GM19324 (cell line): ENCODE measurements at regions not wholly inside any gene's neighbourhood (a gene's known extent, or its start where the extent isn't known, plus 50 kb on each side); places are given as distances from the start of the nearest gene placed in this dataset.
A peak's percentile ranks its signal among the peaks of the same experiment; 100 is the strongest.
"Not testable (repeated sequence)": the region's sequence is repeated elsewhere in the genome, so short reads cannot be mapped to it uniquely, and the experiment has no call there.

Experiments
- ATAC-seq: cut with Tn5 transposase; IDR thresholded peaks from one replicate; pipeline ENCODE4 v1.9.1; 2021; ENCODE audit warnings: mild to moderate bottlenecking, moderate library complexity; ENCODE audit not compliant: unreplicated experiment, low FRiP score

DNA sequence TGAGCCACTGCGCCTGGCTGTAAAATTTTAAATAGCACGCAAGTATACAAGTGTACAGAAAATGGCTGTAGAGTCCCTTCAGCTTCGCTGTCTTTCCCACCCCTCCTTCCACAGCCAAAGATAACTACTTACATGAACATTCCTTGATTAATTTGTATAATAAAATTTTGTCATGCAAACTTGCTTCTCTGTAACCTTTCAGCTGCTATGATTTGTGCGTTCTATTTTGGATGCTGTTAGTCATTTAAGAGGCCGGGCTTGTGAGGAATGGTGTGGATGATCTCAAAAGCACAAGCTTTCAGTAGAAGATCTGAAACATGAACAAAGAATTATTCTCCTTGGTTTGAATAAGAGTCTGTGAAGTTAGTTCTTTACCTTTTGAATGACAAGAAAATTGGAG lies 115.0 kb upstream of the TLE1 start:
- ATAC-seq: no peak

DNA sequence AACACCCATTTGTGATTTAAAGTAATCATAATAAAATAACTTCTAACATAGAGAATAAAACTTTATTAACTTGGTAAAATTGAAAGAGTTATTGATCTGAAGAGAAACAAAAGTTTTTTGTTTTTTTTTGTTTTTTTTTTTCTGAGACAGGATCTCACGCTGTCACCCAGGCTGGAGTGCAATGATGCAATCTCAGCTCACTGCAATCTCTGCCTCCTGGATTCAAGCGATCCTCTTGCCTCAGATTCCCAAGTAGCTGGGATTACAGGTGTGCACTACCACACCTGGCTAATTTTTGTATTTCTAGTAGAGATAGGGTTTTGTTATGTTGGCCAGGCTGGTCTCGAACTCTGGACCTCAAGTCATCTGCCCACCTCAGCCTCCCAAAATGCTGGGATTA lies 116.5 kb upstream of the SPATA31D4 start:
- ATAC-seq: not testable (repeated sequence)

DNA sequence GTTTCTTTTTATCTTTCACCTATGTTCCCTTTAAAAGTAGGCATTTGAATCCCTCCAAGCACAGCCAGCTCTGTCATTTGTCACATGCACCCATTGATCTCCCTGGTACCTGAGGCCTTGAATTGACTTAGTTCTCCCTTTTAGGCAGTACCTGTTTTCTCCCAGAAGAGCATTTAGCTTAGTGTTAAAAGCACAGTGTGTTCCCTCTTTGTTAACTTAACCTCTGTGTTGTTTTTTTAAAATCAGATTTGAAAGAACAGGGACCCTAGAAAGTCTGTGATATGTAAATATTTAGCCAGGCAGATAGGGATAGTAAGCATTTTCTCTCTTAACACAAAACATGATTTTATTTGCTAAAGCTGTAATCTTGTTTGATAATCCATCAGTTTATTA lies 113.8 kb upstream of the SPATA31D4 start:
- no peak for ATAC-seq

DNA sequence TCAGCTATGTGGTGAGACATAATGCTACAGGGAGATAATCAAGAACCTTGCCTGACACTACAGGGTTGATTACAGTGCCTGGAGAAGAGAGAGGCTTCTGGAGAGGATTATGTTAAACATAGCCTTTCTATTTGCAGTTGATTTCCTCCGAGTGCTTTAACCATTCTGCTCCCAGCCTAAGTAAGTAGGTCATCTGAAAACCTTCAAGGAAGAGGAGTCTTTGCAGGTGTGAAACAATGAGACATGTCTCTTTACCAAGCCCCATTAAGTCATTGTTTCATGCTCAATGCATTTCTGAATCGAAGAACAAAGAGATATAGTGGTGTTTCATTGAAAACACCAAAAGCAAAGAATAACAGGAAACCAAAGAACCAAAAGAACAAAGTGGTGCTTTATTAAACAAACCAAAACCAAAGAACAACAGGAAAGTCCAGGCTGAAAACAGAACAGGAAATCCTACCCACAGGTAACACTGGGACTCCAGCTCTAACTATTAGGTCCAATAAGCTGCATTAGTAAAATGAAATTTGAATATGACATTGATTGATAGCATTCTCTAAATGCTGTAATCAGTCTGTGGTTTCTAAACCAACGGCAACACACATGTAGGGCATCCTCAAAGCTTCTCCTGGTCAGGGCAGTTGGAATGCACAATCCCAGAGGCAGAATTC lies 113.3 kb upstream of the SPATA31D4 start:
- peak; percentile 76 for ATAC-seq

DNA sequence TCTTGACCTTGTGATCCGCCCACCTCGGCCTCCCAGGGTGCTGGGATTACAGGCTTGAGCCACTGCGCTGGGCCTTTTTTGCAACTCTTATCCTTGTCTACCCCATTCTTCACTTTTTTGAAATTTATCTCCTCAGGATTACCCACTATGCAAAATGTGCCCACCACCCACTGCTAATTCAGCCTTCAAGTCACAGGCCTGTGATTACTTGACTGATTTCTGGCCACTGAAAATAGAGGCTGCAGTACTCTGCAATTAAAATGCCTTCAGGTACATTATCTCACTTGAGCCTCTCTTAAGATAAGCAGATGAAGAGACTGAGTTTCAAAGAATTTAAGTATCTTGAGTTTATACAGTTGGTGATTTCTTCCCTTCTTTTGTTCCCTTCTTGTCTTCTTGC lies 112.4 kb upstream of the SPATA31D4 start:
- no peak for ATAC-seq

DNA sequence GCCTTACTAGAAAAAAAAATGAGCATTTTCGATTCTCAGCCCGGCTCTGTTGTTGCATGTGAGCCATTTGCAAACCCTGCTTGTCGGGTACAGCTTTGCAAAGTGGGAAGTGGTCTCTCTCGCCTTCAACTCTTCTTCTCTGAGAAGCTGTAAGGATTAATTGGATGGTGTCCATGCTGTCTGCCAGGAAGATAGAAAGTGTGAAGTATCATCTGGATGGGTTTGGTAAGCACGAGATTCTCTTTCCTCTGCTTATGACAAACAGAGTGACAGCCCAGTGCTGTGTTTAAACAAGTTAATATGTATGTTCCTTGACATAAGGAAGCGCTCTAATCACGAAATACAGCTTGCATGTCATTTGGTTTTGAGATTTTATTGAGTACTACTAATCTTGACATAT lies 109.1 kb upstream of the SPATA31D4 start:
- ATAC-seq: no peak

DNA sequence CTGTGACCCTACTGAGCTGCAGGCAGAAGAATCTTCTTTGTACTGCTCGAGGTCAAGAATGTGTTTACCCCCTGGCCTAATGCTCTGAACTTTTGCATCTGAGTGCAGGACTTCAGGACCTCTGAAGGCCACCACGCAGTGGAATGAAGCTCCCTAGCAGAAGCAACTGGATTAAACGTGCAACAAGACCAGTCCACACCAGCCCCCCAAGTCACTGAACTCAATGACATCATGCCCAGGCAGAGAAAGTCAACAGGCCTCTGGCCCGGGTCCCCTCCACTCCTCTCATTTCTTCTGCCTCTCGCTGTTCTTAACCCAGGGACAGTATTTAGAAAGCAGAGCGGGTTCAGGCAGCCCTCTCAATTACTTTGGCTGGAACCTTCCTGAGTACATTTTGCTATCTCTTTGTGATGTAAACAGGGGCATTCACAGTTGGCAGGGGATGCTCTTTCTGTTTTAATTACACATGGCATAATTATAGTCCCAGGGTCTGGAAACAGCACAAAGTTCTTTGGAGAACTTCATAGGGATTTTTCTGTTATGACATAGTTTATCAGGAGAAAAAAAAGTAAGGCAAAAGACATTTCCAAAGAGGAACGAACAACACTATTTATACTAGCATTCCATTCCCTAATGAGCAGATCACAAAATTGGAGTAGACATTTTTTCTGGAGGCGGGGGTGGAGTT lies 108.2 kb upstream of the SPATA31D4 start:
- no peak for ATAC-seq

DNA sequence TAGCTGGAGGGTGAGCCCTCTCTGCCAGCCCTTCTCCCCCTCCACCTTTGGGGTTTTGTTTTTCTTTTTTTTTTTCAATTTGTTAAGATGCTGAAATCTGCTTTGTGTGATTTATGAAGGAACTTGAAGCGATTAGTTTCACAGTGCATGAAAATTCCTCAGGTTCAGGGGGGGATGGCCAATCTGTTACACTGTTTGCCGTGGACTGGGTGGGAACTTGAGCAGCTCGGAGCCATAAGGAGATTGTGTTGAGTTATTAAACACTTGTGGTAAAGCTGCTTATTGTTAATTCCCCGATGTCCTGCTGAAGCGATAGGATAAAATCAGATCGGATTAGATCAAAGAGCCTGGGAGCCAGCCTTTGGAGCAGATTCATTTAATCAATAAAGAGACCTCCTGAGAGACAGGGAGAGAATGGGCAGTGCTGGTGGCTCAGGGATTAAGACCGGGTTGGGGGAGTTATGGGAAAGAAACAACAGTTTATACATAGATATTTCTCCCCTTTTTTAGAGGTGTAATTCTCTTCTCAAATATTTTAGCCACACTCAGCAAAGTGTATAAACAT lies 105.8 kb upstream of the SPATA31D4 start:
- no peak for ATAC-seq

DNA sequence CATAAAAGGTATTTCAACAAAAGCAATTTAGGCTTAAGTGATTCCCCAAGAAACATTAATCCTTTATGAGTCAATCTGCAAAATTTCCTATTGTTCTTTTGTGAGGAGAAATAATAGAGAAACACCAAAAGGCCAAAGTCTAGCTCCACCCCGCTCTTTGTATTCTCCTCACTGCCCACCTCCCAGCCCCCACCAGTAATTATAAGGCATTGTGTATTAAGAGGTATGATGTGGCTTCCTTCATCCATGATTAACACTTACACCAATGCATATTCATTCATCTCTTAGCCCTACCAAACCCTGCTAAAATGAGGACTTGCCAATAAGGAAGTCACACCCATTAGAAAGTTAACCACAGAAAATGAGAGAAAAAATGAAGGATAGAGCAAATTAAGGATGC lies 105.3 kb upstream of the SPATA31D4 start:
- no peak for ATAC-seq

DNA sequence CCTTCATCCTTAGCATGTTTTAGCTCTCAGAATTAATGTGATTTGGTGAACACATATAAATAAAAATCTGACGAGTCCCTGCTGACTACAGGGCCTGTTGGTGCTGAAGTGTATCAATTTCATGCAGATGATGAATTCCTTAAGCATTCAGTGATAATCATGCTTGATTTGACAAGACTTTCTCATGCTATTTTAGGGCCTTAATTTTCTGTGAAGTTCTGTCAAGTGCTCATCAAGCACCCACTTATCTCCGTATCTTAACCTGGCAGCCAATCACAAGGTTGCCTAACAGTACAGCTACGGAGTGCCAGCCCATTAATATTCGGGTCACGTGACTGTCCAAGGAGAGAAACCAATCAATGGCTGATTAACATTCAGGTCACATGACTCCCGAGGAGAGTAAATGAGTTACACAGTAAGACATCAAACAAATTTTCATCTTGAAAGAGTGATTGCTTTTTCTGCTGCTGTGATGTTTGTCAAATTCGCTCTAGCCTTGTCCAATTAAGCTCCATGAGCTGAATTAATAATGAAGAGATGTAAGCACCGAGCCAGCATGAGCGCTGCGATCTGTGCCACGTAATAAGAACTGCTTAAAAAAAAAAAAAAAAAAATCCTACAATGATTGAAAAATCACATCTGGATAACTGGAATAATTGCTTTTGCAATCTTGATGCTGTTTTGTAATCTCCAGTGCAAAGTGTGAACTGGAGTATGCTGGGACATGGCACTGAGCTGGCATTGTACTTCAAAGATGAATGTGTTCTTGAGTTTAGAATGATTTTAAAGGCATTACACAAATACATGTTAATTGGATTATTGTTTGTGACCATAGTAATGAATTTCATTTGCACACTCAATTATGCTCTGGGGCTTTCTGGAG lies 104.3 kb upstream of the SPATA31D4 start:
- ATAC-seq: no peak

DNA sequence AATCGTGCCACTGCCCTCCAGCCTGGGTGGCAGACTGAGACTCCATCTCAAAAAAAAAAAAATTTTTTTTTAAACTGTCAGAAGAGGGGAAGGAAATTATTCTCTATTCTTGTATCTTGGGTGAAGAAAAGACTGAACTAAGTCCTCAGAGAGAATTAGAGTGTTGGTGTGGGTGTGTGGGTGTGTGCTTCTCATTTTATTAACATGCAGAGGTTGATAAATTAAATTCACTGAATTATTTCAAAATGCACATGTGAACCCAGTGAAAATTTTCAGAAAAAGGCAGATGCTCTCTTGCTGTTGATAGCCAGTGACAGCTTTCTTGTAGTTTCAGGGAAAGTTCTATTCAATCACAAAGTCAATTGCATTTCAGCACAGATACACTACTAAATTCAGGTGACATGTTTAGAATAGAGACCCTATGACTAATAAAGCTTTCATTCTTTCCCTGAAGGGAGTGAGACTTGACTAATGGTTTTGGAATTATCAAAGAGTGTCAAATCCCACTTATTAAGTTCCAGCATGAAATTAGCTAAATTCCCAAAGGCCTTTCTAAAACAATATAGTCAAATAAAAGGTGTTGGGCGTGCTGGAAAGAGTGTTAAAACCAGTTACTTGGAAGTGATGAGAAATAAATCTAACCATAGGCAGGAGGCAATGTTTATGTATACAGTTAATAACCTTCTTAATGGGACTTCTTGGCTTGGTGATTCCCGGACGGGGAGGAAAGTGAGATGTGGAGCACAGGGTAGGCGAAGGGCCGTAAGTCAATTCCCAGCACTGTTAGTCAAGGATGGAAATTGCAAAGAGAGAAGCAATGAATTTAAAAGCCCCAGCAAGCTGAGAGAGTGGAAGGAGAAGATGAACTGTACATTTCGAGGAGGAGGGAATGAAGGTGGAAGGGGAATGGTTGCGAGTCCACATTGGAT lies 103.2 kb upstream of the SPATA31D4 start:
- no peak for ATAC-seq

DNA sequence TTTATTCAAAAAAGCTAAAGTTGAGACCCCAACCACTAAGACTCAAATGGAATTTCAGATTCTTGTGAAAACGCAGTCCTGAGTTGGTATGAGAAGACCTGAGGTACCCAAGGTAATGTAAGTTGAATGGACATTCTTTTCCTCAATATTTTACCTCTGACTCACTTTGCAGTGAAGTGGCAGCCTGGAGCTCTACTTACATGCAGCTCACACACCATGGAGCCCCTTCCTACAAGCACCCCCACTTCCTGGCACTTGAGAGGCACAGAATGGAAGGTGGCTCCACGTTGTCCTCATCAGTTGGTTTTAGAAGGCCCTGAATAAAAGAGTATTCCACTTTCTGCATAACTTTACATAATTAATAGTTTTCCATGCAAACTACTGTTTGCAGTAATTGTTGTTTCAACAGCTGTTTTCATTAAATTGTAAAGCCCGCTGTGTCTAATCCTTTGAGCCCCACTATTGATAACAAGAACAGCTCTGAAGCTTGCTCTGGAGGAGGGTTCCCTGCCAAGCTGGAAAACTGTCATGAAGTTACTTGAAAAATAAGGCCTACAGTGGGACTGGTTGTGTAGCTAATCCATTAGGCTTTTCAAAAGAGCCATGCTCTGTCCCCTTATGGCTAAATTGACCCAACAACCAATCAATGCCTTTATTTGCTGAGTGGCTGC lies 102.2 kb upstream of the SPATA31D4 start:
- no peak for ATAC-seq

DNA sequence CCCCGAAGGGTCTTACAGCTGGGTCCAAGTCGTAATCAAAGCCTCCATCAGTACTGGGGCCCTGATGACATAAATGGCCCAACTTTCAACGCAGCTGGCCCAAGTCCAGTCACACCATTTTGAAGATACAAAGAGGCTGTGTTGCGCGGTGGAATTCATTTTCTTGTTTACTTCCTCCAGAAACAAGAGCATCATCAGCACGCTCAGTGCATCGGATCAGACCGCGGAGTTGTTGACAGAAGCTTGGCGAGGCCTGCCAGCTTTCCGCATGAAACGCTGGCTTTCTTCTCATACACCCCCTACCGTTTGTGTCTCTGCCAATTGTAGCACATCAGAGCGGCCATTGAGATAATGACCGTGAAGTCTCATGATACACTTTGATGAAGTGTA lies 101.7 kb upstream of the SPATA31D4 start:
- ATAC-seq: no peak

DNA sequence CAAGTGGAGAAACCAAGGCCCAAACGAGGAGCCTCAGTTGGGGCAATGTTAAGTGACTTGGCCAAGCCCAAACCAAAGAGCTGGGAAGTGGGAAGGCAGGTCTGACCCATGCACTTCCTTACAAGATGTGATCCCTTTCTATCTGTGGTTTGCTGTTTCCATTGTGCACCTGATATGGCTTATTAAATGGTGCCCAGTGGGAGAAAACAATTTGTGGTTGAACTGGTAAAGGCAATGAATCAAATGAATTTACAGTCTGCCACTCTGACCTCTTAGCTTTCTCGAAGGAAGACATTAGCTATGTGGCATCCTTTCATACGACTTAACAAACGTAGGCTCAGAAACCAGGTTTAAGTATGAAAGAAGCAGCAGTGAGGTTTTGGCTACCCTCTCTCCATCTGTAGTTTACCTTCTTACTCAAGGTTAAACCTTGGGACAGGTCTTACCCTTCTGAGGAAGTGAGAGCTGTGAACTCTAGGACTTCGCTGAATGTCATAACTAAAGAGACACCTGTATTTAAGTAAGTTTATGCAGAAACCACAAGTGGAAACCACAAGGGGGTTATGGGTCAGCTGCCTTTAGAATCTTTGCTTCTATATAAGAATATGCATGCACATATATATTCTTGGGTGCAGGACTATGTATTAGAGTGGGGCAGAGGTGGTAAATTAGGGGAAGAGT lies 100.5 kb upstream of the SPATA31D4 start:
- ATAC-seq: peak; percentile 69

DNA sequence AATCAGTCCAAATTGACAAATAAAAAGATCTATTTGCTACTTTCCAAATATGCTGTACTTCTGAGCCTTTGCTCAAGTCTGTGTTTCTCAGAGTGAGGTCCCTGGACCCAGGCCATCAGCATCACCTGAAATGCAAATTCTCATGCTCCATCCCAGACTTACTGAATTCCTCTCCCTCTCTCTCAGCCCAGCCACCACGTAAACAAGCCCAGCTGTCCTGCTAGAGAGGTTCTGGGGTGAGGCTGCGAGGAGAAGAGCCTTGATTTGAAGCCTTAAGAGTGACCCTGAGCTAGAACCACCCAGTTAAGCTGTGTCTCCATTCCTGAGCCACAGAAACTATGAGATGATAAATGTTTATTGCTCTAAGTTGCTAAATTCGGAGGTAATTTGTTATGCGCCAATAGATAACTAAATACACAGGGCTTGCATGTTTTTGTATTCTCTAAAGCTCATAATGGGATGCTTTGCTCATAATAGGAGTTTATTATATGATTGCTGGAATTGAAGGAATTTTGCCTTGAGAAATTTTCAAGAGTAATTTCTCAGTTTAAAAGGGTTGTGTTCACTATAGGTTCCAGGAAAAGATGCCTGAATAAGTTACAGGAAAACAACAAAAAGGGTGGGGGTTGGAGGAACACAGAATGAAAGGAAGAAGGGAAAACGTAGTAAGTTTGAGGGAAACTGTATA lies 98.9 kb upstream of the SPATA31D4 start:
- no peak for ATAC-seq

DNA sequence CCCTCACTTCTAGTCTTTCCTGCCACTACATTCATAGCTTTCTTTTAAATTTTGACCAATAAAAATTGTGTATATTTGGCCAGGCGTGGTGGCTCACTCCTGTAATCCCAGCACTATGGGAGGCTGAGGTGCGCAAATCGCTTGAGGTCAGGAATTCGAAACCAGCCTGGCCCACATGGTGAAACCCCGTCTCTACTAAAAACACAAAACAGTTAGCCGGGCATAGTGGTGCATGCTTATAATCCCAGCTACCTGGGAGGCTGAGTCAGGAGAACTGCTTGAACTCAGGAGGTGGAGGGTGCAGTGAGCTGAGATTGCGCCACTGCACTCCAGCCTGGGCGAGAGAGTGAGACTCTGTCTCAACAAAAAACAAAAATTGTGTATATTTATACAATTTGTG lies 97.8 kb upstream of the SPATA31D4 start:
- ATAC-seq: not testable (repeated sequence)

DNA sequence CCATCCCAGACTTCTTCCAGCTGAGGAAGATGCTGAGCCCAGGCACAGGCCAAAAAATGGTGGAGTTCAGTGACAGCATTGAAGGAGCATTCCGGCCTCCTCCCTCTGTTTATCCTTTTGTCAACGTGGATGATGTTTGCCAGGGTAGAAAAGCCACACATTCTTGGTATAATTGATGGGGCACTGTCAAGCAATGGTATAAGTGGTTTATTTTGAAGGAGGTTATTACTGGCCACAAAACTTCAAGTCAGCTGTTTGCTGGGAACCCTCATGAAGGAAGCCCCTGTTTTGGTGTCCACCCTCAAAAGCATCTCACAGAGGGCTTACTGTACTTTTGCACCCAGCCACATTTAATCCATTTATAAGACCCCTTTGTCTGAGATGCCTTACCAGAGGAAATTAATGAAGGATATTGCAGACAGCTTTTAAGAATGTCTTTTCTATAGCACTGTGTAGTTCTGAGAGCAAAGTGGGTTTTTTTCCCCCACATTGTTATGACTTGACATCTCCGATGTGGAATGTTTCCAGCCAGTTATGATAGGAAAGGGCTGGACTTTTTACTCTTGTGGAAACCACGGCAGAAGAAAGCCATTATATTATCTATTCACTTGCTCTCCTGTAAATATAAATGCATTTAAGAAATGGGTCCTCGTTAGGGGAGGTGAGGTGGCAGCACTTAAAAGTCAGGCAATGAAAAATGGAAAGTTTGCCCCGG lies 95.5 kb upstream of the SPATA31D4 start:
- no peak for ATAC-seq
